DLD1 (cell line): ENCODE measurements at regions not wholly inside any gene's neighbourhood (a gene's known extent, or its start where the extent isn't known, plus 50 kb on each side); places are given as distances from the start of the nearest gene placed in this dataset.

Experiments
- in situ Hi-C: cut with HindIII; loops from 2 replicates; pipeline ENCODE4 v1.10.0; 2017; ENCODE audit warnings: low sequenced_read_pairs

DNA sequence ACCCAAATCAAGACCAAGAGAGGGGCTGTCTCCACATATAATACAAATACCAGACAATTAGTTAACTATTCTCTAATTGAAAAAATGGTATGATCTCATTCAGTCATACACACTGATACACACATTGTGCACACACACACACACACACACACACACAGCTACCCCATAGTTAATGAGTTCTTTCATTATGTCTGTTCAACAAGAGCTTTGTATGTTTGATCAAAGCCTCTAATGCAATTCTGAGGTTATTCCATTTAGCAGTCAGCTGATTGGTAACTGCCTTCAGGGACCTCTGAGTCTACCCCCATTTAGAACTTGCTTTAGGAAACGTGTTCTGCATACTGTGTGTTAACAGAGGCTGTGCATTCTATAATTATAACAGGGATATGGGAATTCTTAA is 741.4 kb upstream of the LRRTM4 start:
- in situ Hi-C loops: no loop called here

DNA sequence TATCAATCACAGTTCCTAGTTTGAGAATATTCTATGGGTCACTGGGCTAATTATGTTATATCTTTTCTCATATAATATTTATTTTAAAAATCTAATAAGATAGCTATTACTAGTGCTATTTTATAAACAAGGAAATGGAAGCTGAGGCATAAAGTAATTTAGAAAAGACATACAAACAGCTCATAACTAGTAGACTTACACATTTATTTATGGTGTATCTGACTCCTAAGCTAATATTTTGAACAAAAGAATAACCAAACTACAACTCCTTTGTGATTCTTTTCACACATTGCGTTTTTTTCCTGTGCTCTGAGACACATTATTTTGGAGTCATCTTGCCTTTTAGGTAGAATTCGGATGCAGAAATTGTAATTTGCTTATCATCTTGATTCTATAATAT is 742.0 kb upstream of the LRRTM4 start:
- in situ Hi-C loops: no loop called here

DNA sequence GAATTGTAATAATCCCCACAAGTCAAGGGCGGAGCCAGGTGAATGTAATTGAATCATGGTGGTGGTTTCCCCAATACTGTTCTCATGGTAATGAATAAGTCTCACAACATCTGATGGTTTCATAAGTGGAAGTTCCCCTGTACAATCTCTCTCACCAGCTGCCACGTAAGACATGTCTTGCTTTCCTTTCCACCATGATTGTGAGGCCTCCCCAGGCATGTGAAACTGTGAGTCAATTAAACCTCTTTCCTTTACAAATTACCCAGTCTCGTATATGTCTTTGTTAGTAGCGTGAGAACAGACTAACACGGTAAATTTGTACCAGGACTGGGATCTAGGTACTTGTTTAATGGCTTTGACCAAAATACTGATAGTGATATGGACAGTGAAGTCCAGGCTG is 744.3 kb upstream of the REG3G start:
- in situ Hi-C loops: no loop called here

DNA sequence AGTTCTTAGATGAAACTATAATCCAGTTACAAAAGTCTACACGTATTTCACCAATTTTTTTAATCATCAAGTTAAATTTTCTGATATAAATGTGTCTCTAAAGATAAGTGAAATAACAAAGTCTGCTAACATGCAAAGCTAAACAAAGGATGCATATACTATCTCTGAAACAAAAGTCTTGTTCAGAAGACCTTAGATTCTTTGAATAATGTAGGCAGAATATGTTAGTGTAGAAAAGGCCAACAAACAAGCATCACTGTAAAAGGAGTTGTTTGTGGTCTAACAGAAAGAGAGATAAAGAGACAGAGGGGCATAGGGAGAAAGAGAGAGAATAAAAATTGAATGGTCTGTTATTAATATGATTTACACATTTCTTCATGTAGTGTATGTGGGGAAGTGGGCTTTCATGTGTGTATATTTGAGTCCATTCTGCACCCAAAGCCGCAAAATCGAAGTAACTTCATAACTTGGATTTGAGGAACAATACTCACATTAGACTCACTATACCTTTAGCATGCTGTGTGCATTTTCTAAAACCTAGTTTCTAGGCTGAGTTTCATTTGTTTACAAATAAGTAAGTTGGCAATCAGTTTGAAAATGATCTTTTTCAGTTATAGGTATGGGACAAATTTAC is 734.8 kb upstream of the REG3G start:
- in situ Hi-C loops: no loop called here

DNA sequence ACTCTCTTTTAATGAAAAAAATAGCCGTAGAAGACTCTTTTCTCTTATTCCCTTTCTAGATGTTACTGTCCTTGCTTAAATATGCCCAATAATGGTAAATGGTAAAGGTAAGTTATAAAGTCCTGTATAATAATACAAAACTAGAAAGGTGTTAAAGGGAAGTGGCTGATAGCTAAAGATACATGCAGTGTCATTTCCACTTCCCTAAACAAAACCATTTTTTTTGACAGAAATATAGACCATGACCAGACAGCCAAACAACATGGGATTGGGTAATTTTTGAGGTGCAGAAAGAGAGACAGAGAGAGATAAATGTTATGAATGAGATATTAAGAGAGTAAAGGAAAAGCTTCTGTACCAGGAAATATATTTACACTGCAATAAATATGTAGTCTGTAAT is 731.7 kb upstream of the REG3G start:
- in situ Hi-C loops: no loop called here

DNA sequence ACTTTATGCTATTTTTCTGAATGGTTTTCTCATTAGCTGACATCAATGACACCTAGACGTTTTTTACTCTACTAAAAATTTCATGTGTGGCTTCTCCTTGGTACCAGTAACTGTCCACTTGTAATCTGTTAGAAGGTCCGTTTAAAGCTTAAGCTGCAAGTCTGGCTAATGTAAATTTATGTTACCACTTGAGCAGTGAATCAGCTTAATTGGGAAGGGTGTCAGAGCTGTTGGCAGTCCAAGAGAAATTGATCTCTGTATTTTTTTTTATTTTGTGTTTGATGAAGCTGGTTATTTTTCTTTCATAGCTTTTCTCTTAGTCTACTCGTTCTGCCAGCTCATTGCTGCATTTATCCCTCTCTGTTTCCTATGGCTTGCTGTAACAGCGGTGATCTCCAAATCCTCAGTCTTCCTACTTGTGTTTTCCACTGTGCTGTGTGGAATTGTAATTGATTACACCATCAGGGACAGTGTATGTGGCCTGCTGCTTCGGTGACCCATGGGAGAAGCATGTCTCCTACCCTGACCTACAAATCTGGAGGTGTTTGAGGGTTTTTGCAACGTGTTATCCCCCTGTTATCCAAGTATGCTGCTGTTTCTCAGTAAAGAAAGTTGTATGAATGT is 724.2 kb upstream of the REG3G start:
- in situ Hi-C loops: loop anchor here (5.0 kb wide), 1 partner anchor 41 kb away; no protein-coding TSS in a partner anchor

DNA sequence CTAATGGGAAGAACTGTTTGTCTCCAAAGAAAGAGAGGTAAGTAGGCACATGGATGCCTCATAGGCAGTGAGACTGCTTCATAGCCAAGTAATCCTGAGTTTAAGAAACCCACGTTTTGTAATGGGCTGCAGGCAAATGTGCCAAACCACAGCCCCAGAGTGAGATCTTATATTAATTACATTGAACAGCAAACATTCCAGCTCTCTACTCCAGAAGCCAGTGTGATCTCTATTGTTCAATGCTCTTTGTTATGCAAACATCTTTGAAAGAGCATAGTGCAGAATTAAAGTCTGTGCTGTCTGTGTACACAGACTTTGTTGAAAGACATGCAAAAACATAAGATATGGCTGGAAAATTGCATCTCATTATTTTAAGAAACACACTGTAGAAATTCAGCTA is 720.8 kb upstream of the REG3G start:
- in situ Hi-C loops: loop anchor here (5.0 kb wide), 1 partner anchor 38 kb away; no protein-coding TSS in a partner anchor

DNA sequence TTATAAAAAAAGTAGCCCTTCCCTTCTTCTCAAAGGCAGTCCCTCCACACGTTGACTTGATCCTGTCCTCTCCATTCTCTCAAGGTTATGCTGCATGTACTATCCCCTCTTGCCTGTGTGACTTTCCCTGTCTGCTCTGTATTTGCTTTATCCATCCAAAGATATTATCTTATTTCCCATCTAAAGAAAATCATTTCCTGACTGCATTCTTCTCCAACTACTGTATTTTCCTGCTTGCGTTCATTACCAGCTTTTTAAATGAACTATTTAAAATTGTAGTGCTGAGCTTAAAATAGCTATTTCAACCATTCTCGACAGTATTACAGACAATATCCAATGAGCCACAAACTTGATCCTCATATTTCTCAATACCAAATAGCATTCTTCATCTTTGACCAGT is 716.0 kb upstream of the REG3G start:
- in situ Hi-C loops: no loop called here

DNA sequence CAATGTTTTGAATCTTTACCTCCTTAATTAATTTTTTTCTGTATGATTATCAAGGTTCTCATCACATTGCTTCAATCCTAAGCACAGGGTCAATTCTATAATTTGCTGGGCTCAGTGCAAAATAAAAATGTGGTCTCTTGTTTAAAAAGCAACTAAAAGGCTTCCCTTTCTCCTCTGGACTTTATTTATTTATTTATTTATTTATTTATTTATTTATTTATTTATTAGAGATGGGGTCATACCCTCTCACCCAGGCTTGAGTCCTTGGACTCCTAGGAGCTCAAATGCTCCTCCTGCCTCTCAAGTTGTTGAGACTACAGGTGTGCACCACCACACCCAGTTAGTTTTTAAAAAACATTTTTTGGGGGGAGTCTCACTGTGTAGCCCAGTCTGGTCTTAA is 710.1 kb upstream of the REG3G start:
- in situ Hi-C loops: no loop called here

DNA sequence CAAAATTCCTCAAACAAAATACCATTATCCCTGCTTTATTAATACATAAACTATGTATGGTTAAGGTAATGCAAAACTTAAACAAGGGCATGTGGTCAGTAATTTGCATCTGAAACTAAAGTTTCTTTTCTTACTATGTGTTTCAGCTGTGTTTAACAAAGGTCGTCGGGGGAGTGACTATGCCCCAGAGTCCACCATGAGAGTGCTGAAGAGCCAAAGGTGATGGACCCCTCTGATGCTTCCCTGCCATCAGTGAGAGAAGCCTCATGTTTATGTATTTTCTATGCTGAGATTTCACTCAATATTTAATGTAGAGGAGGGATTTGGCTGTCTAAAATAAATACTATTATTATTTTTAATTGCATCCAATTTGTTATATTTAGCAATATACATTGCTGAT is 707.2 kb upstream of the REG3G start:
- in situ Hi-C loops: no loop called here

DNA sequence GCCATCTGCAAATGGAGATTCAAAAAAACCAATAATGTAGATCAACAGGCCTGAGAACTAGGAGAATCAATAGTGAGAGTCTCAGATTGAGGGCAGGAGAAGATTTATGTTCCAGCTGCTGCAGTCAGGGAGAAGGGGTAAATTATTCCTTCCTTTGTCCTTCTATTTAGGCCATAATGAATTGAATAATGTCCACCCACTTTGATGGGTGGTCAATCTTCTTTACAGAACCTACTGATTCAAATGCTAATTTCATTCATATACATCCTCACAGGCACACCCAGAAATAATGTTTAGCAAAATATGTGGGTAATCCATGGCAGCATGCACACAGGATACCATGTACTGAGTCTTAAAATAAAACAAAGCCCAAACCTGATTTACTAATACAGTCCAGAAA is 695.3 kb upstream of the REG3G start:
- in situ Hi-C loops: no loop called here

DNA sequence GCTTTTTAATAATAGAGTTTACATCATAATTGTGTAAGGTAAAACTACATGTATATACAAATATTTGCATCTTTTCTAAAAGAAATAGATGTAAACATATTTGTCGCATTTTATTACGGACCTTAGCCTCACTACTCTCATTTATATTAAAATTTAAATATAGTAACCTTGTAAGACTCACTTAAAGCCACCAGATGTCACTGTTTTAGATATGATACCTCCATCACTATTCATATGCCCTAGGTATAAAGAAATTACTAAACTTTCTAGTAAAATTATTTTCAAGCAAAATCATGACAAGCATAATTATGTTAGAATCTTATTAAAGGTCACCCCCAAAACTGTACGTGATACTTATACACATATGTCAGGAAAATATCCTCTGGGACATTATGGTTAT is 674.3 kb upstream of the REG3G start:
- in situ Hi-C loops: no loop called here

DNA sequence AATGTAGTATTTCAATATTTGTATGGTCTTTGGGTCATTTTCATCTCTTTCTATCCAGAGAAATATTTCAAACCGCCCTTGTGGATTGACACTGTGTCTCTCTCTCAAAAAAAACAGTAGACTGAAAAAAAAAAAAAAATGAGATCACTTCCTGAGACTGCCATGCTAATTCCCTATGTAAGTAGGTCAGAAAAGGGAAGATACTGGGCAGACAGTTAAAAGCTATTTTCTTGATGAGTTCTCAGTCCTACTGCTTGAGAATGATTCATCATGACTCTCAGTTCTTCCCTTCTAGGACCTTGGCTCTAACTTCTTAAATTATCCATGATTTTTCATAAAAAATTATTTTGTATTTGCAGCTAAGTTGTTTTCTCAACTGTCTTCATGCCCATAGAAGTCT is 672.3 kb upstream of the REG3G start:
- in situ Hi-C loops: no loop called here

DNA sequence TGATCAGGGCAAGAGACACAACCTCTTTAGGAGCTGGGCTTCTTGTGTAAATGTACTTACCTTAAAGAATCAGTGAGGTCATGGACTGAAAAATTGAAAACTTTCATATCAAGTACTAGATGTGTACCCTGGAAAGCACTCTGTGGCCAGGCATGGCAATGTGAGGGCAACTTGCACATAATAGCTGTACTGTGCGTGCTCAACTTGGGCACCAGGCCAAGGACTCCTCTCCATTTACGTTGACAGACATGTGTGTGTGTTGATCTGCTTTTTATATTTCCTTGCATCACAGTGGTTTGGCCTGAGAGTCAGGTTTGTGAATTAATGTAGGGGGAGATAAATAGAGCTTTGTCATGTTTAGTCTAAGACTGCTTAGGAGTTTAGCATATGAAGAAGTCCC is 669.5 kb upstream of the REG3G start:
- in situ Hi-C loops: no loop called here

DNA sequence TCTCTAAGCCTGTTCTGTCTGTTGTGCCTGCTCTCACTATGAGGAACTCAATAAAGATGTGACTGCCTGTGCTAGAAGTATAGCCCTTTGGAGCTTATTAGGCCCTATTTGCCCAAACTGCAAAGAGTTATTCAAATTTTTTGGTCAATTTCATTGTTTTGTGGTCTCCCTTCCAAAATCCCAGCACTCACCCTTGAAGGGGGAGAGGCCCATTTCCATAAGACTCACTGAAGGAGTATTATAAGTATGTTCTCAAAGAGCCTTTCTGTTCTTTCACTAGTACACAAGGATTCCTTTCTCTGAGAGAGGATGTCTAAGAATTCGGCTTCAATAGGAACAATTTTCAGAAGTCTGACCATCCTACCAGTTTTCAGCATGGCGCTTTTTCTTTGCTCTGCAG is 641.9 kb upstream of the REG3G start:
- in situ Hi-C loops: no loop called here

DNA sequence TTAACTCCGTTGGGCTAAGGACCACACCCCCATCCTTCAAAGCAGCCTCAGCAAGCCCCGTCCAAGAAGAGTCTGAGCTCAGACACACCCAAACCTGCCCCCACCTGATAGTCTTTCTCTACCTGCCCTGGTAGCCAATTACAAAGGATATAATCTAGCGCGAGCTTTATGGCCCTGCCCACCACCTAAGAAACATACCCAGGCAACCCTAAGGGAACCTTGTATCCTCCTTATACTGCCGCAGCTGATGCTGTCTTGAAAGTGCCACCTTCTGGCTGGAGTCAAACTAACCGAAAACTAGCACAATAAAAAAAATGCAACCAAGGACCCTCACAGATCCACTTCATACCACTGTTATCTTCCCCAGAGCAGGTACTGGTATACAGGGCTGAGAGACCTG is 628.3 kb upstream of the REG3G start:
- in situ Hi-C loops: no loop called here

DNA sequence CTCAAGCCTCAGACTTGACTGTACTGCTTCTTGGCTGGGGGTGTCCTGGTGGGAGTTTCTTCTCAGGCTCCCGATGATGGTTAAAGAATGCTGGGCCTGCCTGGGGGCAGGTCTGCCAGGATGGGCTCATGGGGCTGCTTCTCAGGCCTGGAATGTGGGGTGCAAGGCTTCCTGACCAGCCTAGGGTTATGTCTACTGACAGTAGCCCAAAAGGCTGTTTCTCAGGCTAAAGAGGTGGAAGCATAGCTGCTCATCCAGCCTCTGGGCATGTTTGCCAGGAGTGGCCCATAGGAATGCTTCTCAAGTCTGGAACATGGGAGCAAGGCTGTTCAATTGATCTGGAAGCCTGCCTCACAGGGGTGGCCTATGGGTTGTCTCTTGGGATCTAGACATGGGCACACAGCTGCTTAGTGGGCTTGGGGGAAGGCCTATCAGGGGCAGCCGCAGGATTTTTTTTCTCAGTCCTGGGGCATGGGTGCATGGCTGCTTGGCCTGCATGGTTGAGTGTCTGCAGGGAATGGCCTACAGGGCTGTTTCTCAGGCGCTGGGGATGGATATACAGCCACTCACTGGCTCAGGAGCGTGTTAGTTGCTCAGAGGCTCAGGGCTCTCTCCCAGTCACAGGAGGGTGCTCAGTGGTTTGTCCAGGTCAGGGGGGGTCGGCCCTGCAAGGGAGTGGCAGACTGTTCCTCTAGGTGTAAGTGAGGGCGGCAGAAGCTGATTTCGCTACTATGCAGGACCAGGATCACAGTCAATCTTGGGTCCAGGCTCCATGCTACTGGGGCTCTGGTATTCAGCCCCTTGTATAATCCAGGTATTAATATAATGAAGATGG is 617.3 kb upstream of the REG3G start:
- in situ Hi-C loops: no loop called here

DNA sequence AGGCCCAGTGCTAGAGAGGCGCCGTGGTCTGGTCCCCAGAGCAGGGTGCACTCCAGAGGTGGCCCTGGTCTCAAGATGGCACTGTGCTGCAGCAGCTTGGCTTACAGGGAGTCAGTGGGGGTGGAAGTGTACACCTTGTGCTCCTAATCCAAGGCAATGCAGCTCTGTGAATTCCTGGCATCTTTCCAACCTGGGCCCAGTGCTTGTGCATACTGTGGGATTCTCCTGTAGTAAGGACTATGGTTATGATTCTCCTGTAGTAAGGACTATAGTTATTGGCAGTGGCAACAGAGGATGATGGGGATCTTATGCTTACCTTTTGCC is 616.7 kb upstream of the REG3G start:
- in situ Hi-C loops: no loop called here

DNA sequence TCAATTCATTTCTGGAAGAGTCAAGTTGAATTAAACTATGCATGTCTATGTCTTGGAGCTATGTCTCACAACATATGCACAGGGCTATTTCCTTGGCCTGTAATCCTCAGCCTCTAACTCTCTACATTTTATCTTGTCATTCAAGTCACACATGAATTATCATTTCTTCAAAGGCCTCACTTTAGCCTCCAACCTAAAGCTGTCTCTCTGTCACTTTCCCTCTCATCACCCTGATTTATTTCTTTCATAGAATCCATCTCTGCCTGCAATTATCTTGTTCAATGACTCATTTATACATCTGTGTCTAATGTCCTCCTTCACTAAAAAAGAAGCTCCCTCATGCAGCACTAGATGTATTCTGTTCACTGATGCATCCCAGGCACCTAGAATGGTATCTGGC is 614.2 kb upstream of the REG3G start:
- in situ Hi-C loops: no loop called here

DNA sequence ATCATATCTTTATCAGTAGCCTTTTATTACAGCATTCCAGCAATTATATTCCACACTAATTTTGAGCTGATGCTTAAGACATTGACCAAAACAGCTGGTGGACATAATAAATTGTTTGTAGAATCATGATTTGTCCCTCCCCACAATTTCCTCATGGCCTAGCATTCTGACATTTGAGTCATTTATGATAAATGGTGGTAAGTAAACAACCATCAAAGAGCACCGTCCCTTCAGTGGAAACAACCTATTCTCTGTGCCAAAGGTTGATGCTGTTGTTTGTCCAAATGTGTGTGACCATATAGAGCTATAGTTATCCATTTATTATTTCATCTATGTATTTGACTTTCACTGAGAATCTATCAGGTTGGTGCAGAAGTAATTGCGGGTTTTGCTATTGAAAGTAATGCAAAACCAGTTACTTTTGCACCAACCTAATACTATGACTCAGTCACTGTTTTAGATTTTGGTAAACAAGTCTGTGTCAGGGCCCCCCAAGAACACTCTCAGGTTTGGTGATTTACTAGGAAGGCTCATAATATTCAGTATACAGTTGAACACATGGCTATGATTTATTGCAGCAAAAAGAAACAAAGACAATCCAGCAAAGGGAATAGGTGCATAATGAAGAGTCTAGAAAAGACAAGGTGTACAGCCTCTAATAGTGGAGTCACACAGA is 608.7 kb upstream of the REG3G start:
- in situ Hi-C loops: no loop called here

DNA sequence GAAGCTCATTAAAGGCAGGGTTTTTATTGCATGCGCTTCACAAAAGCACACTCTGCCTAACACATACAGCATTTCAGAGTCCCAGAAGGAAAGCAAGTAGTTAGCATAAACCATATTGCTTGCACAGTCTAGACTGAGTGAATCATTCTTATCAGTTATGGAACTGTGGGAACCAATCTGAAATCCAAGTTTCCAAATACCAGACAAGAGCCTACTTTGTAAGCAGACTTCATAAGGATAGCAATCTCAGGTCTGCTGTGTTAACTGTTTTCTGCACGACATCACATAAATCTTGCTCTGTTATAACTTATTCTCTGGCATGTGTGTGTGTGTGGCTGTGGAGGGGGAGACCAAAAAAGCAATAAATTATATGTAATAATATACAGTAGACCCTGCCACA is 608.1 kb upstream of the REG3G start:
- in situ Hi-C loops: no loop called here

DNA sequence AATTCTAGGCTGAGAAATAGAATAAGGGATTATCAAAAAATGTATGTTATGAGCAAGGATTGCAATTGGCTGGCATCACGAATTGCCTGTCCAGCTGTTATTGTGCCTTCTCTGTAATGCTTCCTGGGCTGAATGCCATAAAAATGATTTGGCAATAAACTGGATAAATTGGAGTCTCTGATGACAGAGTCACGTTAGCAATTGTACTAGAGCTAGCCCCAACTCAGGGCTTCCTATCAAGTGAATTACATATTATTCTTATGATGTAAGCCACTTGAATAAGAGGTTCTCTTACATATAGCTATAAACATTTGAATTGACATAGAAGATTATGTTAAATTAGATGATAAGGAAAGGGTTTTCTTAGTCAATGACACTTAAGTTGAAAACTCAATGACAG is 607.5 kb upstream of the REG3G start:
- in situ Hi-C loops: no loop called here
